Activated CD8-positive, alpha-beta T cell treated with anti-CD3 and anti-CD28 coated beads for 36 hours (primary cell): ENCODE measurements at regions not wholly inside any gene's neighbourhood (a gene's known extent, or its start where the extent isn't known, plus 50 kb on each side); places are given as distances from the start of the nearest gene placed in this dataset.

Experiments used
- ATAC-seq: fragments of 200-7000 bp; cut with Tn5 transposase; one replicate; pipeline ENCODE4 v1.10.0; 2021; ENCODE audit warnings: mild to moderate bottlenecking, moderate library complexity
- CTCF ChIA-PET: fragments of 350-600 bp; sonication (Branson Sonifier 250); formaldehyde crosslinking; loops from one replicate; lab custom pipeline; 2021; ENCODE audit warnings: antibody characterized with exemption; lab: Charles Lee
- POLR2A ChIA-PET: fragments of 350-600 bp; sonication (Branson Sonifier 250); formaldehyde crosslinking; loops from one replicate; lab custom pipeline; 2021; ENCODE audit warnings: antibody characterized with exemption; lab: Charles Lee
- DNase-seq: peaks from one replicate; pipeline ENCODE4 v3.0.0-alpha.2; 2020
- H3K27ac Mint-ChIP-seq: one replicate; pipeline ENCODE4 v1.8.0; 2021; ENCODE audit warnings: mild to moderate bottlenecking, mixed read lengths
- H3K27me3 Mint-ChIP-seq: one replicate; pipeline ENCODE4 v1.8.0; 2021; ENCODE audit warnings: mixed read lengths
- H3K36me3 Mint-ChIP-seq: one replicate; pipeline ENCODE4 v1.8.0; 2021; ENCODE audit warnings: low read depth, mixed read lengths
- H3K4me1 Mint-ChIP-seq: one replicate; pipeline ENCODE4 v1.8.0; 2021; ENCODE audit warnings: low read depth, mixed read lengths
- H3K4me3 Mint-ChIP-seq: one replicate; pipeline ENCODE4 v1.8.0; 2021; ENCODE audit warnings: mild to moderate bottlenecking, moderate library complexity, mixed read lengths
- H3K9me3 Mint-ChIP-seq: one replicate; pipeline ENCODE4 v1.8.0; 2021; ENCODE audit warnings: mixed read lengths
- intact Hi-C: fragments of 100-400 bp; cut with micrococcal nuclease; formaldehyde crosslinking; loops from one replicate; pipeline ENCODE4 v1.10.0; 2022
- TF ChIP-seq, protein P1 (sequence below): fragments of 200-600 bp; IDR thresholded peaks from one replicate; pipeline ENCODE4 v1.8.0; 2022; ENCODE audit warnings: antibody characterized with exemption, mild to moderate bottlenecking

DNA sequence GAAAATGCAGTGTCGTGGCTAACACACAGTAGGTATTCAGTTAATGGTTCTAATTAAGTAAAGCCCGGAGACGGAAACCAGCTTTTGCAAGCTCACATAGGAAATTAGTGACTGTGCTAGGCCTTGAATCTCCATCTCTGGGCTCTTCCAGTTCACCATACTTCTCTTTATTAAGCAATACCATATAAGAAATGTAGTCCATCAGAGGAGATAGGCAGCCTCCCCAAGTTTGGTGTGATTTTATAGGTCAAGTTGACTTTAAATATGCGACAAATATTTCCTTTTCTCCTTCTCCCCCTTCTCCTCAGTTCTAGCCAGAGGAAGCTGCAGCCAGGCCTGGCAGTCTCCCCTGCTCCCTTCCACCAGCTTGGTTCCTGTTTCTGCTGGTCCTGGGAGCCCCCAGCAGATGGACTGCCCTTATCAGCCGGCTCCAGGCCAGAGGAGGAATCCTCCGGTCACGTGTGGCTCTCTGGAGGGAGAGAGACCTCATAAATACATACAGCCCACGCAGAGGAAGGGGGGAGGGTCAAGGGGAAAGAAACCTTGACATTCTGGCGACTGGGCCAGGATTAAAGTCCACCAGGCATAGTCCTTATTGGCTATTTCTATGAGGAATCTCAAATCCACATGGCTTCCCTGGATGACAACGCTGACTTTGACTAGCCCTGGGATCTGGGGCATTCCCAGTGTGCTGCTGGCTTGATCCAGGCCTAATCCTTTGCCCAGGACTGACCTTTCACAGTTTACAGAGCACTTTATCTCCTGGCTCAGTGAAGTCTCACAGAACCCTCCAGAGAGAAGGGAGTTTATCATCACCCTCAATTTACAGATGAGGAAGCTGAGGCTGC, 115.1 kb upstream of the JUN start:
- ChIA-PET CTCF (no interaction called here), POLR2A (no interaction called here)
- no peak overlapping the region for H3K27ac Mint-ChIP-seq
- no peak for DNase-seq
- intact Hi-C loops = no loop called here
- no peaks in the 10 kb centered on the region for H3K27me3 Mint-ChIP-seq
- TF ChIP-seq, protein P1, sequence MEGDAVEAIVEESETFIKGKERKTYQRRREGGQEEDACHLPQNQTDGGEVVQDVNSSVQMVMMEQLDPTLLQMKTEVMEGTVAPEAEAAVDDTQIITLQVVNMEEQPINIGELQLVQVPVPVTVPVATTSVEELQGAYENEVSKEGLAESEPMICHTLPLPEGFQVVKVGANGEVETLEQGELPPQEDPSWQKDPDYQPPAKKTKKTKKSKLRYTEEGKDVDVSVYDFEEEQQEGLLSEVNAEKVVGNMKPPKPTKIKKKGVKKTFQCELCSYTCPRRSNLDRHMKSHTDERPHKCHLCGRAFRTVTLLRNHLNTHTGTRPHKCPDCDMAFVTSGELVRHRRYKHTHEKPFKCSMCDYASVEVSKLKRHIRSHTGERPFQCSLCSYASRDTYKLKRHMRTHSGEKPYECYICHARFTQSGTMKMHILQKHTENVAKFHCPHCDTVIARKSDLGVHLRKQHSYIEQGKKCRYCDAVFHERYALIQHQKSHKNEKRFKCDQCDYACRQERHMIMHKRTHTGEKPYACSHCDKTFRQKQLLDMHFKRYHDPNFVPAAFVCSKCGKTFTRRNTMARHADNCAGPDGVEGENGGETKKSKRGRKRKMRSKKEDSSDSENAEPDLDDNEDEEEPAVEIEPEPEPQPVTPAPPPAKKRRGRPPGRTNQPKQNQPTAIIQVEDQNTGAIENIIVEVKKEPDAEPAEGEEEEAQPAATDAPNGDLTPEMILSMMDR = no peak
- no peak overlapping the region for H3K4me3 Mint-ChIP-seq
- peaks cover 9% of the 10 kb centered on the region for H3K4me1 Mint-ChIP-seq
- no peaks in the 10 kb centered on the region for H3K36me3 Mint-ChIP-seq
- H3K9me3 Mint-ChIP-seq = no peaks in the 10 kb centered on the region
- ATAC-seq = no peak

DNA sequence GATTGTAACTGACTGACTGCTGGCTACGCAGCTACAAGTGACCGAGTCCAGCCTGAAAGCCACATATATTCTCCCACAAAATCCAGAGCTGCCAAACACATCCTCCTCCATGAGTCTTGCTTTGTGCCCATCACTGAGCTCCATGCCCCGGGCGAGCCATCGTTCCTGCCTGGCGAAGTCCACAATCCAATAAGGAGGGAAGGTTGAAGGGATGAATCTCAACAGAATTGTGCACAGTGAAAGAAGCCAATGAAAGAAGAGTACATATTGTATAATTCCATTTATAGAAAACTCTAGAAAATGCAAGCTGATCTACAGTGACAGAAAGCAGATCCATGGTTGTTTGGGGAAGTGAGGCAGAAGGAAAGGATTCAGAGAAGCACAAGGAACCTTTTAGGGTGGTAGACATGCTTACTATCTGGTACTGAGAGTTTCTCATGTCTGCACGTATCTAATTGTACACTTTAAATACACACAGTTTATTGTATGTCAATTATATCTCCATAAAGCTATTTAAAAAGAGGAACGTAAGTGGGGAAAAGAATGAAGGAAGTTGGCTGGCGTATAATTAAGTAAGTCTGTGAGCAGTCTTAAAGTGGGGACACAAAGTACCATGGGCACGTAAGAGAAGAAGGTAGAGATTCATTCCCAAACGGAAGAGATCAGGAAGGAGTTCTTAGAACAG, 115.9 kb upstream of the JUN start:
- no peaks in the 10 kb centered on the region for H3K9me3 Mint-ChIP-seq

DNA sequence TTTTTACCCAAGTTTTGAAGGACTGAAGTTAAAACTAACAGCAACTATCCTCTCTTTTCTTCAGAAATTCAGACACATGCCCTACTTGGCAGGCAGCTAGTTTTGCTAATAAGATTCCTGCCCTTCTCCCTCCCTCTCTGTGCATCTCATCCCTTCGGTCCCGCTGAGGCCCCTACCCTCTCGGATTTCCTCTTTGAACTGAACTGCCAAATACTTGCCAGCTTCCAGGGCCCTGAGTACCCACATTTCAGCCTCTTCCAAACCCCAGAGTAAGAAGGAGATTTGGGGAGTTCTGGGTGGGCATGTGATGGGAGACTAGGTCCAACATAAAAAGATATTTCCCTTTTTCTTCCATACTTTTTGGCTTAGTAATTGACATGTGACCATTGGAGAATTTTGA, 116.5 kb upstream of the JUN start:
- H3K9me3 Mint-ChIP-seq = no peaks in the 10 kb centered on the region
- H3K27me3 Mint-ChIP-seq = no peaks in the 10 kb centered on the region
- no peak overlapping the region for H3K27ac Mint-ChIP-seq
- ChIA-PET CTCF (interaction anchor here (1.0 to 1.5 kb wide), 2 partner anchors 11 to 112 kb away, joined by 3 read pairs; no protein-coding TSS in a partner anchor), POLR2A (no interaction called here)
- DNase-seq = no peak
- no peaks in the 10 kb centered on the region for H3K36me3 Mint-ChIP-seq
- H3K4me3 Mint-ChIP-seq = no peak overlapping the region
- intact Hi-C loops = no loop called here
- no peak for ATAC-seq
- TF ChIP-seq, protein P1 = no peak
- peaks cover 11% of the 10 kb centered on the region for H3K4me1 Mint-ChIP-seq

More for the DNA sequence above, 115.9 kb upstream of the JUN start:
- Mint-ChIP-seq H3K4me1 (peaks cover 11% of the 10 kb centered on the region), H3K27ac (no peak overlapping the region), H3K27me3 (no peaks in the 10 kb centered on the region), H3K4me3 (no peak overlapping the region), H3K36me3 (no peaks in the 10 kb centered on the region)
- DNase-seq (no peak), ATAC-seq (no peak)
- POLR2A ChIA-PET = no interaction called here
- TF ChIP-seq, protein P1 = no peak
- CTCF ChIA-PET = interaction anchor here (1.5 kb wide), 1 partner anchor 112 kb away, joined by 3 read pairs; no protein-coding TSS in a partner anchor
- intact Hi-C loops = no loop called here

DNA sequence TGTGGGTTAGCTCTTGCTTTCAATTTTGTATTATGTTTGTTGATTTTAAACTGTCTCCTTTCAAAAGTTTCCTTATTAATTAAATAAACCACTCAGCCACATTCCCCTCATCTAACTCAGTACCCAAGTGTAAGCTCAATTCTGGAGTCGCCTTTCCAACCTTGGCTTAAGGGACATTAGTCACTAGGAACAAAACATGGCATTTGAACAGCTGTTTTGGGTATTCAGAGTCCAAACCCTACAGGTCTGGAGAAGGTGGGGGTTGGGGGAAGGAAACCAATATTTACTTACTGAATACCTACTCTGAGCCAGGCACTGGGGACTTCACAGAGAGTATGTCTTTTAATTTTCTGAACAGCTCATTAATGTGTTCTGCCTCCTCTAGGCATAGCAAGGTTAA, 117.2 kb upstream of the JUN start:
- POLR2A ChIA-PET = interaction anchor here (0.9 kb wide), 1 partner anchor 20 kb away, joined by 3 read pairs; no protein-coding TSS in a partner anchor
- H3K9me3 Mint-ChIP-seq = no peaks in the 10 kb centered on the region
- H3K27ac Mint-ChIP-seq = no peak overlapping the region

More for the DNA sequence above, 117.2 kb upstream of the JUN start:
- TF ChIP-seq, protein P1 = no peak
- H3K36me3 Mint-ChIP-seq = no peaks in the 10 kb centered on the region
- no peaks in the 10 kb centered on the region for H3K27me3 Mint-ChIP-seq
- intact Hi-C loops = no loop called here
- no peak overlapping the region for H3K4me3 Mint-ChIP-seq
- CTCF ChIA-PET = interaction anchor here (0.8 to 1.5 kb wide), 3 partner anchors 12 to 113 kb away, joined by 3 read pairs; no protein-coding TSS in a partner anchor
- H3K4me1 Mint-ChIP-seq = peaks cover 11% of the 10 kb centered on the region
- no peak for ATAC-seq
- DNase-seq = no peak
